ENCODE measurements at regions not wholly inside any gene's neighbourhood (a gene's known extent, or its start where the extent isn't known, plus 50 kb on each side); places are given as distances from the start of the nearest gene placed in this dataset.

DNA sequence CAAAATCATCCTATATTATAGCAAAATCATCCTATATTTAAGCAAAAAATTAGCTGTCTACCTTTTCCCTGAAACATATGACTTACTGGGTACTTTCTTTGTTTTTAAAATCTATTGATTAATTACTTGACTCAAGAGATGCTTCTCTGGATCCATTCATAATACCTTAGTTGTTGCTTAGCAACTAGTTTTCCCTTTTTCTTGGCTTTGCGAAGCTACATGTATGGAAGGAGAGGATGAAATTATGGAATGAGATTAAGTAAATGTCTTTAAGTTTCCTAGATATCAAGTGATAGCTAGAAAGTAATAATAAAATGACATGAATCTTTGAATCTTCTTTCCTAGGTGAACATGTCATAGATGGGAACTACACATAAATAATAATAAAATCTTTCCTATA, 1033.2 kb upstream of the FAM98A start:
- H3K27ac ChIP-seq (ENCODE audit: low read depth, low read length): no peak overlapping the region
- no peaks in the 10 kb centered on the region for H3K36me3 ChIP-seq (ENCODE audit: low read length)
- no peak overlapping the region for H3K4me3 ChIP-seq (ENCODE audit: insufficient read depth, low read length, poor library complexity, severe bottlenecking)
- no peak overlapping the region for H3K4me2 ChIP-seq (ENCODE audit: low read depth, low read length, poor library complexity, severe bottlenecking)
- no peak overlapping the region for H2AFZ ChIP-seq (ENCODE audit: low read depth, low read length, severe bottlenecking)
- TF ChIP-seq, protein P1, sequence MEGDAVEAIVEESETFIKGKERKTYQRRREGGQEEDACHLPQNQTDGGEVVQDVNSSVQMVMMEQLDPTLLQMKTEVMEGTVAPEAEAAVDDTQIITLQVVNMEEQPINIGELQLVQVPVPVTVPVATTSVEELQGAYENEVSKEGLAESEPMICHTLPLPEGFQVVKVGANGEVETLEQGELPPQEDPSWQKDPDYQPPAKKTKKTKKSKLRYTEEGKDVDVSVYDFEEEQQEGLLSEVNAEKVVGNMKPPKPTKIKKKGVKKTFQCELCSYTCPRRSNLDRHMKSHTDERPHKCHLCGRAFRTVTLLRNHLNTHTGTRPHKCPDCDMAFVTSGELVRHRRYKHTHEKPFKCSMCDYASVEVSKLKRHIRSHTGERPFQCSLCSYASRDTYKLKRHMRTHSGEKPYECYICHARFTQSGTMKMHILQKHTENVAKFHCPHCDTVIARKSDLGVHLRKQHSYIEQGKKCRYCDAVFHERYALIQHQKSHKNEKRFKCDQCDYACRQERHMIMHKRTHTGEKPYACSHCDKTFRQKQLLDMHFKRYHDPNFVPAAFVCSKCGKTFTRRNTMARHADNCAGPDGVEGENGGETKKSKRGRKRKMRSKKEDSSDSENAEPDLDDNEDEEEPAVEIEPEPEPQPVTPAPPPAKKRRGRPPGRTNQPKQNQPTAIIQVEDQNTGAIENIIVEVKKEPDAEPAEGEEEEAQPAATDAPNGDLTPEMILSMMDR (IDR thresholded peaks at IDR 0.05; ENCODE audit: insufficient read depth, low read length, poor library complexity, severe bottlenecking): no peak
- no peak for TF ChIP-seq EZH2phosphoT487 (conservative IDR thresholded peaks at IDR 0.05; ENCODE audit: low read length)
- no peaks in the 10 kb centered on the region for H3K9me2 ChIP-seq (replicated peaks; ENCODE audit: insufficient read depth, low read length)
- H4K20me1 ChIP-seq (ENCODE audit: low read depth, low read length): no peaks in the 10 kb centered on the region
- H3K79me2 ChIP-seq (ENCODE audit: insufficient read depth, low read length): no peaks in the 10 kb centered on the region
- no peak overlapping the region for H3K9ac ChIP-seq (ENCODE audit: low read length)
- H3K9me3 ChIP-seq (ENCODE audit: insufficient read depth, low read length): no peaks in the 10 kb centered on the region
- H3K27me3 ChIP-seq (ENCODE audit: low read length): no peaks in the 10 kb centered on the region
- no peaks in the 10 kb centered on the region for H3F3A ChIP-seq (ENCODE audit: insufficient read depth)

DNA sequence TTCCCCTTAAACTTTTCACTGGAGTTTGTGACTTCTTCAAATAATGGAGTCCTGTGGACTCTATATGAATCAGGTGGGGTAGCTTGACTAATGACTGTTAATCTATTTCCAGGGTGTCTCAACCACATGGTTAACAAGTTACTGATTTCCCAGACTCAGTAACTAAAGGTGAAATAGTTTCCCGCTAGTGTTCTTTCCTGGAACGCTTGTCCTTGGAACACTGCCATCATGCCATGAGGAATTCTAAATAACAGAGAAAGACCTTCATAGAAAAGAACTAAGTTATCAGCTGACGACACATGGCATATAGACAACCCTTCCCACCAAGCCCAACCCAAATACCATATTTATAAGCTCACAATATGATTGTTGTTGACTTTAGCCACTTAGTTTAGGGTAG, 1027.9 kb upstream of the FAM98A start:
- H3K79me2 ChIP-seq (ENCODE audit: insufficient read depth, low read length): no peaks in the 10 kb centered on the region
- H3K9ac ChIP-seq (ENCODE audit: low read length): no peak overlapping the region
- no peak overlapping the region for H3K27ac ChIP-seq (ENCODE audit: low read depth, low read length)
- no peaks in the 10 kb centered on the region for H4K20me1 ChIP-seq (ENCODE audit: low read depth, low read length)
- no peak overlapping the region for H2AFZ ChIP-seq (ENCODE audit: low read depth, low read length, severe bottlenecking)
- H3K9me2 ChIP-seq (replicated peaks; ENCODE audit: insufficient read depth, low read length): no peaks in the 10 kb centered on the region
- TF ChIP-seq EZH2phosphoT487 (conservative IDR thresholded peaks at IDR 0.05; ENCODE audit: low read length): no peak
- TF ChIP-seq, protein P1 (IDR thresholded peaks at IDR 0.05; ENCODE audit: insufficient read depth, low read length, poor library complexity, severe bottlenecking): no peak
- no peak overlapping the region for H3K4me3 ChIP-seq (ENCODE audit: insufficient read depth, low read length, poor library complexity, severe bottlenecking)
- H3K9me3 ChIP-seq (ENCODE audit: insufficient read depth, low read length): no peaks in the 10 kb centered on the region
- H3F3A ChIP-seq (ENCODE audit: insufficient read depth): no peaks in the 10 kb centered on the region
- H3K27me3 ChIP-seq (ENCODE audit: low read length): no peaks in the 10 kb centered on the region
- no peaks in the 10 kb centered on the region for H3K36me3 ChIP-seq (ENCODE audit: low read length)
- no peak overlapping the region for H3K4me2 ChIP-seq (ENCODE audit: low read depth, low read length, poor library complexity, severe bottlenecking)

GRCh38 chr2:34604164-34604563, 1005.1 kb upstream of the FAM98A start:
- H3K4me3 ChIP-seq (ENCODE audit: insufficient read depth, low read length, poor library complexity, severe bottlenecking): no peak overlapping the region
- no peaks in the 10 kb centered on the region for H3K9me3 ChIP-seq (ENCODE audit: insufficient read depth, low read length)
- H3K79me2 ChIP-seq (ENCODE audit: insufficient read depth, low read length): no peaks in the 10 kb centered on the region
- H3K36me3 ChIP-seq (ENCODE audit: low read length): no peaks in the 10 kb centered on the region
- H3K9me2 ChIP-seq (replicated peaks; ENCODE audit: insufficient read depth, low read length): no peaks in the 10 kb centered on the region
- H2AFZ ChIP-seq (ENCODE audit: low read depth, low read length, severe bottlenecking): no peak overlapping the region
- no peaks in the 10 kb centered on the region for H4K20me1 ChIP-seq (ENCODE audit: low read depth, low read length)
- no peaks in the 10 kb centered on the region for H3K27me3 ChIP-seq (ENCODE audit: low read length)
- TF ChIP-seq, protein P1 (IDR thresholded peaks at IDR 0.05; ENCODE audit: insufficient read depth, low read length, poor library complexity, severe bottlenecking): no peak
- no peak for TF ChIP-seq EZH2phosphoT487 (conservative IDR thresholded peaks at IDR 0.05; ENCODE audit: low read length)
- no peak overlapping the region for H3K4me2 ChIP-seq (ENCODE audit: low read depth, low read length, poor library complexity, severe bottlenecking)
- H3F3A ChIP-seq (ENCODE audit: insufficient read depth): no peaks in the 10 kb centered on the region
- H3K27ac ChIP-seq (ENCODE audit: low read depth, low read length): no peak overlapping the region
- no peak overlapping the region for H3K9ac ChIP-seq (ENCODE audit: low read length)

Measured in SU-DHL-6 (cell line).